ENCODE measurements at regions not wholly inside any gene's neighbourhood (a gene's known extent, or its start where the extent isn't known, plus 50 kb on each side); places are given as distances from the start of the nearest gene placed in this dataset.
"Not testable (repeated sequence)": the region's sequence is repeated elsewhere in the genome, so short reads cannot be mapped to it uniquely, and the experiment has no call there.

DNA sequence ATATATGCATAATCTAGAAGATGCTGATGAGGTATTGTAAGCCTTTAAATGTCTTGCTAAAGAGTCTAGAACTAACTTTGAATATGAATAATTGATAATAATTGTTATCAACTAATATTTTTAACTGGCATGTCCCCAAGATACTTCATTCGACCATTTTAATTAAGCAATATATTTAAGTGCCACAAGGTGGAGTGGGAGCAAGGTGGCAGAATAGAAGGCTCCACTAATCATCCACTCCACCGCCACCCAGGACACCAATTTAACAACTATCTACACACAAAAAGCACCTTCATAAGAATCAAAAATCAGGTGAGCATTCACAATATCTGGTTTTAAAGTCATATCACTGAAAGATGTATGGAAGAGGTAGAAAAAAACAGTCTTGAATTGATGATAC is 409.6 kb downstream of the SEC23A start:
- DNase-seq: no peak

DNA sequence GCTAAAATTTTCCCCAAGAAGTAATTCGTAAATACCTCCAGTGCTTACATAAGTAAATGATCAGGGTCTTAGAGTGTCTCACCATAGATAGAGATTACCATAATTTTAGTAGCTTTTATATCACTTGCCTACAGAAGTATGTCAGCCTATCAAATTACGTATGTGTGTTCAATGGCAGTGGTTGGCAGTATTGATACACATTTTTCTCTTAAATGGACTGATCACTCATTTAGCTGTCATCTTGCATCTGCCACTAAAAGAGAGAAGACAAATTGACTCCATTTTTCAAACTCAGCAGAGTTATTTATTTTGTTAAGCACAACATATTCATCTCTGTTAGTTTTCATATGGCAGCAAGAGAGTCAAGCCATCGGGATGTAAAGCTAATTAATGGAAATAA is 413.1 kb upstream of the CLEC14A start:
- DNase-seq: no peak

DNA sequence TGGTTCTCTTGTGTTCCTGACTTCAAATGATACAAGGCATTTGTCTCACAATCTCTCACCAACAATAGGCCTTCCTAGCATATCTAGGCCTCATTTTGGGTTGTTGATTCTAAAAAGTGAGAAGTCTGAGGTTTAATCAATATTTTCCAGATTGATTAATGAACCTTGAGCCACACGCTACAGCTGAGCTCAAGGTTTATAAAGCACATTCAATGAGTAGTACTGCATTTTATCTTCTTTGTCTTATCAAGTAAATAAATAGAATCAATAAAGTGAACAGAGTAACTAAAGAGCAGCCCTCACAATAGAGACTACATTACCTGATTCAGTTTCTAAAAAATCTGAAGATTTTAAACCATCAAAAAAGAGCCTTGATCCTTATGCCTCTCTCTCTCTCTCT is 407.5 kb upstream of the CLEC14A start:
- DNase-seq: no peak

DNA sequence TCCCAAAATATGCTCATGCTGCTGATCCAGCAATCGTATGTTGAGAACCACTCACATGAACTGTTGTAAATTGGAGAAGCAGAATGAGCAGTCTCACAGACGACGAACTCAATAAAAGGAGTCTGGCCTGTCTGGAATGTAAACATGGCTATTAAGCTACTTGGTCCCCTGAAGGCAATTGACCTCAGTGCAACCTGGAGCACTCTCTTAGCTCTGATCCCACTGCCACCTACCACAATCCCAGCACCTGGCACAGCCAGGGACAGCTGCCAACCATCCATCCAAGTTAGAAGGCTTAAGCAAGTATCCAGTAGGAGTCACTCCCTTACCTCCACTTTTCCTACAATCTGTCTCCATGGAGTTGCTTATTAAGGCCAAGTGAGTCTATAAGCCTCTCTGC is 406.9 kb upstream of the CLEC14A start:
- DNase-seq: no peak

DNA sequence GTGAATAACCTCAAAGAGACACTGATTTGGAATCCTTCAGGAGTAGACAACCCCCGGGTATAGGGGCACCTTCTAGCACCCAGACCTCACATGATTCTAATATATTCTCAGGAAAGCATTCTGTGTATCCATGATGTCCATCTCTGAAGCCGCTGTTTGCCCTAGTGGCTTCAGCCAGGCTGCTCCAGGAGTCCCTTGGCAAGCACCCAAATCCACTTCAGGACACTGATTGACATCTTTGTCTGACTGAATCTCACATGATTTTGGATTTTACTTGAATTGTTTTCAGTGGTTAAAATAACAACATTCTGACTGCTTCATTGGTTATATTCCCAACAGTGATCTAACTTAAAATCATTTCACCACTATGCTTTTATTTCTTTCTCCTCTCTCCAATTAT is 390.5 kb upstream of the CLEC14A start:
- DNase-seq: no peak

DNA sequence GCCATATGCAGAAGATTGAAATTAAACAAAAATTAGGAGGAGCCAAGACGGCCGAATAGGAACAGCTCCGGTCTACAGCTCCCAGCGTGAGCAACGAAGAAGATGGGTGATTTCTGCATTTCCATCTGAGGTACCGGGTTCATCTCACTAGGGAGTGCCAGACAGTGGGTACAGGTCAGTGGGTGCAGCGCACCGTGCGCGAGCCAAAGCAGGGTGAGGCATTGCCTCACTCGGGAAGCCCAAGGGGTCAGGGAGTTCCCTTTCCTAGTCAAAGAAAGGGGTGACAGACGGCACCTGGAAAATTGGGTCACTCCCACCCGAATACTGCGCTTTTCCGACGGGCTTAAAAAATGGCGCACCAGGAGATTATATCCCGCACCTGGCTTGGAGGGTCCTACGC is 379.0 kb upstream of the CLEC14A start:
- DNase-seq: not testable (repeated sequence)

DNA sequence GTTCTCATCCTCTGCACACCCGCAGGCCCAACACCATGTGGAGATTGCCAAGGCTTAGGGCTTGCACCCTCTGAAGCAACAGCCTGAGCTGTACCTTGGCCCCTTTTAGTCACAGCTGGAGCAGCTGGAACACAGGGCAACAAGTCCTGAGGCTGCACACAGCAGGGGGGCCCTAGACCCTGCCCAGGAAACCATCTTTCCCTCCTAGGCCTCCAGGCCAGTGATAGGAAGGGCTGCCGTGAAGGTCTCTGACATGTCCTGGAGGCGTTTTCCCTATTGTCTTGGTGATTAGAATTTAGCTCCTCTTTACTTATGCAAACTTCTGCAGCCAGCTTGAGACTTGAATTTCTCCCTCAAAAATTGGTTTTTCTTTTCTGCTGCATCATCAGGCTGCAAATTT is 373.5 kb upstream of the CLEC14A start:
- DNase-seq: no peak

DNA sequence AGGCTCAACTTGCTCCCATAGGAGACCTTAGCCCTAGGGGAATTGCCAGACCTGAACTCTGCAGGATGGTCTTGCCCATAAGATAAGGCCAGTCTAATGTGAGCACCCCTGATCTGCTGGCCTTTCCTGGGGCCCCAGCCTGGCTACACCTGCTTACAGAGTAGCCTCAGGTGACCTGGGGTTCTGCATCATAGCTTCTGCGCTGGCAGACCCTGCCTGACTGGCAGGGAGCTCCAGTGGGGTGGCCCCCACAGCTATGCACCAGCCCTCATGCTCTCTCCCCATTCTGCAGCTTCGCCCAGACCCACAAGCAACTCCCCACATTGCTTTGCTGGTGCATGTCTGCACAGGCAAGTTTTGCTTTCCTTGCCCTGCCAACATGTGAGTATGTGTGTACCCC is 371.3 kb upstream of the CLEC14A start:
- DNase-seq: no peak

DNA sequence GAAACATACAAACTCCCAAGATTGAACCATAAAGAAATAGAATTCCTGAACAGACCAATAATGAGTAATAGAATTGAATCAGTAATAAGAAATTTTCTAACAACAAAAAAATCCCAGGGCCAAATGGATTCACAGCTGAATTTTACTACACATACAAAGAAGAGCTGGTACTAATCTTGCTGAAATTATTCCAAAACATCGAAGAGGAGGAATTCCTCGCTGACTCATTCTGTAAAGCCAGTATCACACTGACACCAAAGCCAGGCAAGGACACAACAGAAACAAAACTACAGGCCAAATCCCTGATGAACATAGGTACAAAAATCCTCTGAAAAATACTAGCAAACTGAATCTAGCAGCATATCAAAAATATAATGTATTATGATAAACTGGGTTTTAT is 367.8 kb upstream of the CLEC14A start:
- no peak for DNase-seq

DNA sequence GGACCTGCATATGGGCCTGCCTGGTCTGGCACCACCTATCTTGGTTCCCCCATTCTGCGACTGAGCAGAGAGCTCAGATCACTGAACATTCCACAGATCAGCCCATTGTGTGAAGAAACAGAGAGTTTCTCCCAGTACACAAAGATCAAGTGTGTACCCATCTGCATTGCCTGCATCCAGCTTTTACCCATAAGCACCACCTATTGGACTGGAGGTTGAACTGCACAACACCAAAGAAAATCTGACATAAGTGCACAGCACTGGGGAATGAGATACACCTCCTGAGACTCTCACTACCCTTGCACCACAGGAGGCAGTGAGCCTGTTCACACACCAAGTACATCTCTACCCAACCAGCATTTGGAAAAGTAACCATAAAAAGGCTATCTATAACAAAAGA is 362.6 kb upstream of the CLEC14A start:
- peak; percentile 5 for DNase-seq

DNA sequence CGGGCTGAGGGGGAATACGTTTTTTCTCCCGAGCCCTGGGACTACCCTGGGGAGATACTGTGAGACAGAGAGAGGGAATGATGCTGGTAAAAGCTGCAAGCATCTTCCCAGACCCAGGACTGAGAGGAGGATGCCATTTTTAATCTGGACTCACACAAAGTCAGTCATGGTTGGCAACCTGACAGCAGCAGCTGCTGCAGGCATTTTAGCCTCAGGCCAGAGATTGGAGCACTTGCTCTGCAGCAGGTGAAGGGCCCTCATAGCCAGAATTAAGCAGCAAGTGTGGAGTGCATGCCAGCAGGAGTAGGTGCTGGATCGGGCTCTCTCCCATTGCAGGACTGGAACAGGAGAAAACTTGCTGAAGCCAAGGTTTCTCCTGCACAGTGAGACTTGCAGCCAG is 361.1 kb upstream of the CLEC14A start:
- no peak for DNase-seq

DNA sequence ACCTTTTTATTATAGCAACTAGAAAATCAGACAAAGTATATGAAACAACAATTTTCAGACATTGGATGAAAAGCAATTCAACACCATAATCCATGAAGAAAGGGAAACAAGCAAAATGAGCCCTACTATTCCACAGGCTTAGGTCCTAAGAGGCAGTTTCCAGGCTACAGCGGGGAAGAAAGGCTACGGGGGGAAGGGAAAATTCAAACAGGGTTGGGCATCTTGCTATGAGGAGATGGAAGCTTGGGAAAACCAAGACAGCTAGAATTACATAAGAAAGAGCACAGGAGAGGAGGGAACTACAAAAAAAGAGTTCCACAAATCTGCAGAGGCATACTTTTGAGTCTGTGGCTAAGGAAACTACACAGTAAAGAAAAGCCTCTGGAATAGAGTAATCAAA is 356.0 kb upstream of the CLEC14A start:
- no peak for DNase-seq

DNA sequence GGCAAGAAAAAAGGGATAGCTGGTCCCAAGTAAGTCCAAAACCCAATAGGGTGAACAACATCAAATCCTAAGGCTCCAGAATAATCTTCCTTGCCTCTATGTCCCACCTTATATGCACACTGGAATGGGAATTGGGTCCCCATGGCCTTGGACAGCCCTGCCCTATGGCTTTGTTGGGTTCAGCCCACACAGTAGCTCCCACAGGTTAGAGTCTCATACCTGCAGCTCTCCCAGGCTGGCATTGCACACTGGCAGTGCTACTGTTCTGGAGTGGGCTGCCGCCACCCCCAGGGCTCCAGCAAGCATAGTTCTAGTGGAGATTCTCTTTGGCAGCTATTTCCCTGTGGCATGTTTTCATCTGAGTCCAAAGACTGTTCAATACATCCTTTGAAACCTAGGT is 352.4 kb upstream of the CLEC14A start:
- no peak for DNase-seq

DNA sequence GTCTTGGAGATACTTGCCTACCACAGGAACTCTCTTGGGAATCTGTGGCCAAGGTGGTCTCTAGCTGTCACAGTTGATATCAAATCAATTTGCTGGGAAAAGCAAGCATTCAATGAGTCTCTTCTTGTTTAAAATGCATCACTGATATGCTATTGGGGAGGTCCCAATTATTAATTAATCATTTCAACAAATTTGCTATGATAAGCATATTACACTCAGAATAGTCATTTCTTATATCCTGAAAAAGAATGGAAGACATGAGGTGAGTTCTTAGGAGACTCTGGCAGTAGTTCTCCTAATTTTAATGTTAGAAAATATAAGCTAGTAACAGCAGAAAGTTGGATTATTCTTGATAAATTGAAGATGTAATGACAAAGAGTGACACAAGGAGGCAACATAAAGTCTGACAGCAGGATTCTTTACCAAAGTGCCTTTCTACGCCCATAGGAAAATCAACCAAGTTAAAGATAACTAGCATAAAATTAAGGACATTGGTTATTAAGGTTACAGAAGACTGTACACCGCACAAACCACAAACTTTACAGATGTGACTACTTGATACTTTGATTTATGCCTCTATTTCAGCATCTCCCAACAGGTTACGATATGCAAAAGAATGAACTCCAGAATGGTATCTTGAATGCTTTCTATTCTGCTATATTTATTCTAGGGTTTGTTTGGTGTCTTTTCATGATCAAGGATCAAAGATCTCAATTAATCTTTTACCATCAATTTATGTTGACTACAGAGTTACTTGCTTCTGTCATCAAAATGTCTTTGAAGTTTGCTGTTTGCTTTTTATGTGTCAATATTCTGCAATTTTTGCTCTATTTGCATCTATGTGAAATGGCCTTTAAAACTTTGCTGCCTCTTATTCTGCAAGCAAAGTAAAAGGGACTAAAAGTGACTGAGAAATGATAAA is 349.6 kb upstream of the CLEC14A start:
- DNase-seq: no peak

DNA sequence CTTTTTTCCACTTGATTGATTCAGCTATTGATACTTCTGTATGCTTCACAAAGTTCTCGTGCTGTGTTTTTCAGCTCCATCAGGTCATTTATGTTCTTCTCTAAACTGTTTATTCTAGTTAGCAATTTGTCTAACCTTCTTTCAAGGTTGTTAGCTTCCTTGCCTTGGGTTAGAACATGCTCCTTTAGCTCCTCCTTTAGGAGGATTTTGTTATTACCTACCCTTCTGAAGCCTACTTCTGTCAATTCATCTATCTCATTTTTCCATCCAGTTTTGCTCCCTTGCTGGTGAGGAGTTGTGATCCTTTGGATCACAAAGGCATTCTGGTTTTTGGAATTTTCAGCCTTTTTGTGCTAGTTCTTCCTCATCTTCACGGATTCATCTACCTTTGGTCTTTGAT is 344.7 kb upstream of the CLEC14A start:
- not testable (repeated sequence) for DNase-seq

DNA sequence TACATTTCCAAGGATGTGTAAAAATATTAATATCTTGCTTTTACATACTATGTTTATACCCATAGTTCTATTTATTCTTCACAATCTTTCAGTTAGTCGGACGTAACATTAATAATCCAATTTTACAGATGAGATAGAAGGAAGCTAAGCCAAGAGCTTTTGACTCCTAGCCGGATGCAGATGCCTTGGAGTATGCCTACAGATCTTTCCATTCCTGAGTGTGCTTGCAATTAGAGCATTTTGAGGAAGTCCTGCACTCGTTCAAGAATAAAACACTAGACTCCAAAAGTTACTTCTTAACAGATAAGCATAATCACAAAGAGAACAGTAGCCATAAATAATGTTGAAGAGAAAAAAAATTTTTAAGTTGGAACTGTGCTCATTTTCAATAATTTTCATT is 337.6 kb upstream of the CLEC14A start:
- no peak for DNase-seq

DNA sequence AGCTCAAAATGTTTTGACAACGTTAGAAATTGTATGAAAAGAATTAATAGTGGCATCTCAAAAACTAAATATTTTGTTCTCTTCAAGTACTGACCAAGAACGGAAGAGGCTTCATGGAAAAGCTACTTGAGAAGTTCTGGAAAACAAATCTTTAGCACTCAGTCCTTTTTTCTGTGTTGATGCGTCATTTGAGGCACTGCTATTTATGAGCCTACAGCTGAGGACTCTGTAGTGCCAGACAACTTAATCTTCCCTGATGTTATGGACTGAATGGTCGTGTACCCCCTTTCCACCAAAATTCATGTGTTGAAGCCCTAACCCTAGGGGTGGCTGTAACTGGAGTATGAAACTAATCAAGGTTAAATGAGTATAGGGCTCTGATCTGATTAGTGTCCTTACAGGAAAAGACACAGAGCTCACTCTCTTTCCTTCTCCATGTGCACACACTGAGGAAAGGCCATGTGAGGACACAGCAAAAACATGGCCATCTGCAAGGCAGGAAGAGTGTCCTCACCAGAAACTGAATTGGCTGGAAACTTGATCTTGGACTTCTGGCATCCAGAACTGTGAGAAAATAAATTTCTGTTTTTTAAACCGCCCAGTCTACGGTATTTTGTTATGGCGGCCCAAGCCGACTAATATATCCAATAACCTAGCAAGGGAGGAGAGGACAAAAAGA is 337.0 kb upstream of the CLEC14A start:
- DNase-seq: no peak

DNA sequence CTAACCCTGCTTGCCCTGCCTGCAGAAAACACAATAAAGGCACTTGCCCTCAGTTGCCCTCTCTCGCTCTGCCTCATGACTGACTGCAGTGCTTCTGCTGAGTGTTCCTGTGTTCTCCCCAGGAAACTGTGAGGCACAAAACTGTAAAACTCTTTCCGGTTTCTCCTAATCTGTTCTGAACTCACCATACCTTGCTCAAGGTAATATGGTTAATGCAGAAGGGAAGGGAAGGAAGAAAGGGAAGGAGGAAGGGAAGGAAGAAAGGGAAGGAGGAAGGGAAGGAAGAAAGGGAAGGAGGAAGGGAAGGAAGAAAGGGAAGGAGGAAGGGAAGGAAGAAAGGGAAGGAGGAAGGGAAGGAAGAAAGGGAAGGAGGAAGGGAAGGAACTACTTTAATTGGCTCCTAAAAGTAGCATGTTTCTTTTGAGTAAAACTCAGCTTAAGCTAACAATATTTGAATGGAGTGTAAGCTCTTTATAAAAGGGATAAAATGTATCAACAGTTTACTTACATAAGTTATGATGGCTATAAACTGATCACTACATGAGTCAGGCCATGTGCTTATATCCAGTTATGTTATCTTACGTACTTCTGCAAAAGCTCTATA is 334.0 kb upstream of the CLEC14A start:
- no peak for DNase-seq

DNA sequence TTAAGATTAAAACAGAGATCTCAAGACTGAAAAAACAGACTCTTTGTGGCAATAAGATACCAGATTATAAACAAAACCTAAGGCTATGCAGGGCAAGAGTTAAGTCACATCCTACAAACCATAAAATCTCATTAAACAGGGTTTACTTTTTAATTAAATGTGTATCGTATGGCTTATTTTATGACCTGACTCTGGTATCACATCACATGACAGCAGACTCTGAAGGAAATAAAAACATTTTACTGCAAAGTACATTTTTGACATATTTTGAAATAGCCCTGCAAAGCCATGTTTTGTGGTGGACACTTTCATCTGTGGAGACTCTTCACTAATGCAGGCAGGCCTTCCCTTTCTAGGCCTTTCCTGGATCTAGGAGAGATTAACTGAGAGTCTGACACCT is 327.6 kb upstream of the CLEC14A start:
- DNase-seq: no peak

DNA sequence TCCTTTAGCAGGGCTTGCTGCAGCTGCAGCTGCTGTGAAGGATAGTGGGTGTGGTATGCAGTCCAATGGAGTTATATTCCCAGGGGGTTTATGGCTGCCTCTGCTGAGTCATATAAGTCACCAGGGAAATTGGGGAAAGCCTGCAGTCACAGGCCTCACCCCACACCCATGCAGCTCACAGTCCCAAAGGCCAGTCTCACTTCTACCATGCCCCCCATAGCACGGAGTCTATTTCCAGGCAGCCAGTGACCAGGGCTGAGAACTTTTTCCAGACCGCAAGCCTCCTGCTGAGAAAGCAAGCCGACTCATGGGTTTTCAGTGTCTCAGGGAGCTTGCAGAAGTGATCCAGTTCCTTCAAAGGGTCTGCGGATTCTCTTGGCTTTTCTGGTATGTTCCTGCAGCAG is 322.4 kb upstream of the CLEC14A start:
- DNase-seq: no peak

DNA sequence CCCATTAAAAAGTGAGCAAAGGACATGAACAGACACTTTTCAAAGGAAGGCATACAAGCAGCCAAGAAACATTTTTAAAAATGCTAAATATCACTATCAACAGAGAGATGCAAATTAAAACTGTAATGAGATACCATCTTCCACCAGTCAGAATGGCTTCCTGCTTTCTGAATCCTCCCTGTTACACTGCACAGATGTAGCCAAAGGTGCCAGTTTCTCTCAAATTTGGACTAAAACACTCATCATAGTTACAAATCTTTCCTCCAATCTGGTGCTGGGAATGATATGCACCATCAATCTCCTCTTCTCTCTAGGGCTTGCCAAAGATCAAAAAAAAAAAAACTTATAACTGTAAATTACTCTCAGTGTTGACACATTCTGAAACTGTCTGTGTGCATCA is 311.8 kb upstream of the CLEC14A start:
- DNase-seq: no peak

DNA sequence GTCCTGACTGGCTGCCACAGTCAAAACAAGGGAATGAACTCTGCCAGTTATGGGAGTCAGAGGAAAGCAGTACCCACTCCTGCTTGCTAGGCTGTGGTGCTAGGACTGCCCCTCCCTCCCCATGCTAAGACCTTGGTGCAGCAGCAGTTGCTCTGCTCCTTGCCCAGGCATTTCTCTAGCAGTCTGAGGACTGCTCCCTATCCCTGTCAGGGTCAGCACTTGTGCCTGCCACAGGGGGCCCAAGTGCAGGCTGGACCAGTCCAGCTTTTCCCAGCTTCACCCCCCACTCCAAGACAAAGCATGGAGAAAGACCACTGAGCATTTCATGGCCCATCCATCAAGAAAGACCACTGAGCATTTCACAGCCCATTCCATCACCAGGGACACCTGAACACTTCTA is 305.8 kb upstream of the CLEC14A start:
- no peak for DNase-seq

DNA sequence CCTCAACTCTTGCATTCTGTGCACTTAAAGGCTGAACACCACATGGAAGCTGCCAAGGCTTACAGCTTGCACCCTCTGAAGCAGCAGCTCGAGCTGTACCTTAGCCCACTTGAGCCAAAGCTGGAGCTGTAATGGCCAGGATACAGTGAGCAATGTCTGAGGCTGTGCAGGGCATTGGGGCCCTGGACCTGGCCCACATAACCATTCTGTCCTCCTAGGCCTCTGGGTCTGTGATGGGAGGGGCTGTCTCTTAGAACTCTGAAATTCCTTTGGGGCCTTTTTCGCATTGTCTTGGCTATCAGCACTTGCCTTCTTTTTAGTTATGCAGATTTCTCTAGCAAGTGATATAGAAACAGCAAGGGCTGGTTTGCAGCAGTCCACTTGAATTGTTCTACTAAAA is 303.8 kb upstream of the CLEC14A start:
- no peak for DNase-seq

DNA sequence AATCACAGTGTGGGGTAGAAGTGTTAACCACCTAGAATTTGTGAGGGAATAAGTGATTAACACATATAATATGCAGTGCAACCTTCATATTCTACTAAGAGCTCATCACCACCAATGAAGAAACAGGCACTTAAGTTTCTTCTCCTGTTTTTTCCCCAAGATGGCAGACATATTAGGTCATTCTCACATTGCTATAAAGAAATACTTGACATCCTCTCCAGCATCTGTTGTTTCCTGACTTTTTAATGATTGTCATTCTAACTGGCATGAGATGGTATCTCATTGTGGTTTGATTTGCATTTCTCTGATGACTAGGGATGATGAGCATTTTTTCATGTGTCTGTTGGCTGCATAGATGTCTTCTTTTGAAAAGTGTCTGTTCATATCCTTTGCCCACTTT is 301.5 kb upstream of the CLEC14A start:
- DNase-seq: not testable (repeated sequence)
